HG03469 (cell line): ENCODE measurements at regions not wholly inside any gene's neighbourhood (a gene's known extent, or its start where the extent isn't known, plus 50 kb on each side); places are given as distances from the start of the nearest gene placed in this dataset.

Source experiments
- ATAC-seq: cut with Tn5 transposase; IDR thresholded peaks from one replicate; pipeline ENCODE4 v1.9.1; 2021; ENCODE audit warnings: mild to moderate bottlenecking, moderate library complexity, moderate number of reproducible peaks; ENCODE audit not compliant: unreplicated experiment

GRCh38 chr5:156103155-156103885 is 223.6 kb upstream of the SGCD start:
- ATAC-seq: no peak

GRCh38 chr5:156109317-156110023 is 217.5 kb upstream of the SGCD start:
- ATAC-seq: no peak

- no peak for ATAC-seq
Observed at GRCh38 chr5:156119692-156120091, 207.3 kb upstream of the SGCD start.

GRCh38 chr5:156120777-156121176 is 206.2 kb upstream of the SGCD start:
- no peak for ATAC-seq

GRCh38 chr5:156121234-156121633 is 205.7 kb upstream of the SGCD start:
- no peak for ATAC-seq

- no peak for ATAC-seq
Observed at GRCh38 chr5:156121882-156122281, 205.1 kb upstream of the SGCD start.

- ATAC-seq: no peak
Observed at GRCh38 chr5:156124708-156125107, 202.3 kb upstream of the SGCD start.

GRCh38 chr5:156125118-156125517 is 201.8 kb upstream of the SGCD start:
- no peak for ATAC-seq

GRCh38 chr5:156126716-156127115 is 200.2 kb upstream of the SGCD start:
- ATAC-seq: no peak

GRCh38 chr5:156128026-156128425 is 198.9 kb upstream of the SGCD start:
- ATAC-seq: no peak

GRCh38 chr5:156134216-156134615 is 192.7 kb upstream of the SGCD start:
- ATAC-seq: no peak

- ATAC-seq: no peak
Observed at GRCh38 chr5:156135531-156135930, 191.4 kb upstream of the SGCD start.

GRCh38 chr5:156137071-156137869 is 189.7 kb upstream of the SGCD start:
- ATAC-seq: no peak

- no peak for ATAC-seq
Observed at GRCh38 chr5:156142867-156143266, 184.1 kb upstream of the SGCD start.

GRCh38 chr5:156147261-156147943 is 179.6 kb upstream of the SGCD start:
- no peak for ATAC-seq

GRCh38 chr5:156147944-156148285 is 179.0 kb upstream of the SGCD start:
- ATAC-seq: no peak

GRCh38 chr5:156148301-156148700 is 178.7 kb upstream of the SGCD start:
- no peak for ATAC-seq

GRCh38 chr5:156149213-156149612 is 177.8 kb upstream of the SGCD start:
- ATAC-seq: no peak

- no peak for ATAC-seq
Observed at GRCh38 chr5:156153602-156154001, 173.4 kb upstream of the SGCD start.

- no peak for ATAC-seq
Observed at GRCh38 chr5:156154757-156155156, 172.2 kb upstream of the SGCD start.

- no peak for ATAC-seq
Observed at GRCh38 chr5:156155598-156155997, 171.4 kb upstream of the SGCD start.
